ENCODE measurements at regions not wholly inside any gene's neighbourhood (a gene's known extent, or its start where the extent isn't known, plus 50 kb on each side); places are given as distances from the start of the nearest gene placed in this dataset.
A peak's percentile ranks its signal among the peaks of the same experiment; 100 is the strongest.

- no peaks in the 10 kb centered on the region for H3K36me3 Mint-ChIP-seq (ENCODE audit: insufficient read depth, unreplicated experiment)
- ChIA-PET CTCF (no interaction called here), POLR2A (no interaction called here)
- no peak for TF ChIP-seq CTCF (IDR thresholded peaks at IDR 0.05; ENCODE audit: insufficient read depth in 1 of 2, low read depth in 1 of 2, low read length in 1 of 2, severe bottlenecking in 1 of 2, unreplicated experiment in 1 of 2)
- no peak overlapping the region for H3K27ac Mint-ChIP-seq (ENCODE audit: unreplicated experiment)
- intact Hi-C loops (cut with micrococcal nuclease; ENCODE audit: unreplicated experiment): no loop called here
- peaks cover 21% of the 10 kb centered on the region for H3K4me1 Mint-ChIP-seq (ENCODE audit: low read depth, unreplicated experiment)
- Histone ChIP-seq H3K4me1 (peaks cover 38% of the 10 kb centered on the region), H3K36me3 (ENCODE audit: control insufficient read depth, insufficient read depth, low read length) (no peaks in the 10 kb centered on the region), H3K4me3 (ENCODE audit: low read depth, low read length) (no peak overlapping the region), H3K9me3 (no peaks in the 10 kb centered on the region), H3K27me3 (replicated peaks; ENCODE audit: control insufficient read depth, insufficient read depth, low read length) (no peaks in the 10 kb centered on the region)
- DNase-seq: no peak
- no peaks in the 10 kb centered on the region for H3K27me3 Mint-ChIP-seq (ENCODE audit: insufficient read depth, unreplicated experiment)
- no TSS peak for BruUV-seq (replicated peaks)
- peak overlapping the region; percentile 51 for H3K4me3 Mint-ChIP-seq (ENCODE audit: unreplicated experiment)
- no peaks in the 10 kb centered on the region for H3K9me3 Mint-ChIP-seq (ENCODE audit: unreplicated experiment)
Observed at GRCh38 chr14:26835979-26836570, 238.2 kb upstream of the NOVA1 start.

GRCh38 chr14:26839481-26839880 is 241.6 kb upstream of the NOVA1 start:
- peaks cover 33% of the 10 kb centered on the region for H3K4me1 Mint-ChIP-seq (ENCODE audit: low read depth, unreplicated experiment)
- H3K27me3 Mint-ChIP-seq (ENCODE audit: insufficient read depth, unreplicated experiment): no peaks in the 10 kb centered on the region
- peaks cover 7% of the 10 kb centered on the region for H3K36me3 Mint-ChIP-seq (ENCODE audit: insufficient read depth, unreplicated experiment)
- Histone ChIP-seq H3K9me3 (no peaks in the 10 kb centered on the region), H3K27me3 (replicated peaks; ENCODE audit: control insufficient read depth, insufficient read depth, low read length) (no peaks in the 10 kb centered on the region), H3K4me1 (peaks cover 58% of the 10 kb centered on the region), H3K36me3 (ENCODE audit: control insufficient read depth, insufficient read depth, low read length) (no peaks in the 10 kb centered on the region), H3K4me3 (ENCODE audit: low read depth, low read length) (no peak overlapping the region)
- DNase-seq: no peak
- no peaks in the 10 kb centered on the region for H3K9me3 Mint-ChIP-seq (ENCODE audit: unreplicated experiment)
- H3K27ac Mint-ChIP-seq (ENCODE audit: unreplicated experiment): peak overlapping the region; percentile 30
- POLR2A ChIA-PET: no interaction called here
- TF ChIP-seq CTCF (IDR thresholded peaks at IDR 0.05; ENCODE audit: insufficient read depth in 1 of 2, low read depth in 1 of 2, low read length in 1 of 2, severe bottlenecking in 1 of 2, unreplicated experiment in 1 of 2): no peak
- no TSS peak for BruUV-seq (replicated peaks)
- intact Hi-C loops (cut with micrococcal nuclease; ENCODE audit: unreplicated experiment): no loop called here
- H3K4me3 Mint-ChIP-seq (ENCODE audit: unreplicated experiment): peak overlapping the region; percentile 21
- CTCF ChIA-PET: no interaction called here

DNA sequence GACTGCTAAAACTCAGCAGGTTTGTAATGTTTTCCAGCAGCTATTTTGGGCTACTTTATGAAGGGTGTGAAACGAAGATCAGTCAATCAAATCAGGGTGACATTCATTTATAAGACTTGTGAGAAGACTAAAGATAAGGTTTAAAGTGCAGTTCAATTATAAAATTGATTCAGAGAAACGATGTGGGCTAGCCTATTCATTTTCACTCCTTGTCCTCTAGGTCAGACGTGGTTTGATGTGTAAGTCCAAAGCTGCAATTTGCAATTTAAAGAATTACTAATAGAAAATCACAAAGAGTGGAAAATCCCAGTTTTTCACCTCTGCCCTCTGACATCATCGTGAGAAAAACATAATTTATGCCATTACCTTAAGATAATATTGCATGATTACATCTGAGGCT is 243.5 kb upstream of the NOVA1 start:
- Histone ChIP-seq H3K36me3 (ENCODE audit: control insufficient read depth, insufficient read depth, low read length) (no peaks in the 10 kb centered on the region), H3K4me3 (ENCODE audit: low read depth, low read length) (no peak overlapping the region), H3K9me3 (no peaks in the 10 kb centered on the region), H3K4me1 (peaks cover 47% of the 10 kb centered on the region), H3K27me3 (replicated peaks; ENCODE audit: control insufficient read depth, insufficient read depth, low read length) (no peaks in the 10 kb centered on the region)
- TF ChIP-seq CTCF (IDR thresholded peaks at IDR 0.05; ENCODE audit: insufficient read depth in 1 of 2, low read depth in 1 of 2, low read length in 1 of 2, severe bottlenecking in 1 of 2, unreplicated experiment in 1 of 2): no peak
- BruUV-seq (replicated peaks): no TSS peak
- H3K36me3 Mint-ChIP-seq (ENCODE audit: insufficient read depth, unreplicated experiment): peaks cover 7% of the 10 kb centered on the region
- ChIA-PET POLR2A (no interaction called here), CTCF (no interaction called here)
- H3K4me1 Mint-ChIP-seq (ENCODE audit: low read depth, unreplicated experiment): peaks cover 39% of the 10 kb centered on the region
- H3K27me3 Mint-ChIP-seq (ENCODE audit: insufficient read depth, unreplicated experiment): no peaks in the 10 kb centered on the region
- no peak overlapping the region for H3K4me3 Mint-ChIP-seq (ENCODE audit: unreplicated experiment)
- H3K9me3 Mint-ChIP-seq (ENCODE audit: unreplicated experiment): no peaks in the 10 kb centered on the region
- intact Hi-C loops (cut with micrococcal nuclease; ENCODE audit: unreplicated experiment): no loop called here
- peak overlapping the region; percentile 86 for H3K27ac Mint-ChIP-seq (ENCODE audit: unreplicated experiment)
- DNase-seq: no peak

Data from Caco-2 (cell line).